GM18508 (cell line): ENCODE measurements at regions not wholly inside any gene's neighbourhood (a gene's known extent, or its start where the extent isn't known, plus 50 kb on each side); places are given as distances from the start of the nearest gene placed in this dataset.

ENCODE experiments used
- ATAC-seq: cut with Tn5 transposase; IDR thresholded peaks from one replicate; pipeline ENCODE4 v1.9.1; 2021; ENCODE audit warnings: moderate number of reproducible peaks; ENCODE audit not compliant: insufficient read depth, unreplicated experiment

- ATAC-seq: no peak
These were observed 449.3 kb downstream of the SLC4A3 start for GRCh38 chr2:220076734-220077133.

- ATAC-seq: no peak
These were observed 450.1 kb downstream of the SLC4A3 start for GRCh38 chr2:220077488-220077887.

- ATAC-seq: no peak
These were observed 451.0 kb downstream of the SLC4A3 start for GRCh38 chr2:220078439-220078838.

- ATAC-seq: no peak
These were observed 452.2 kb downstream of the SLC4A3 start for GRCh38 chr2:220079595-220079994.

- ATAC-seq: no peak
These were observed 453.7 kb downstream of the SLC4A3 start for GRCh38 chr2:220081171-220081570.

GRCh38 chr2:220090050-220090449, 462.6 kb downstream of the SLC4A3 start:
- no peak for ATAC-seq

GRCh38 chr2:220096406-220096805, 469.0 kb downstream of the SLC4A3 start:
- no peak for ATAC-seq

- ATAC-seq: no peak
These were observed 474.6 kb downstream of the SLC4A3 start for GRCh38 chr2:220101980-220102379.

- ATAC-seq: no peak
These were observed 476.2 kb downstream of the SLC4A3 start for GRCh38 chr2:220103596-220103995.

- ATAC-seq: no peak
These were observed 477.5 kb downstream of the SLC4A3 start for GRCh38 chr2:220104871-220105351.

- ATAC-seq: no peak
These were observed 478.6 kb downstream of the SLC4A3 start for GRCh38 chr2:220106065-220106464.

- no peak for ATAC-seq
These were observed 480.0 kb downstream of the SLC4A3 start for GRCh38 chr2:220107380-220107791.

GRCh38 chr2:220114443-220114842, 487.0 kb downstream of the SLC4A3 start:
- ATAC-seq: no peak

GRCh38 chr2:220117025-220117424, 489.6 kb downstream of the SLC4A3 start:
- no peak for ATAC-seq

- no peak for ATAC-seq
These were observed 492.6 kb downstream of the SLC4A3 start for GRCh38 chr2:220120041-220120440.

GRCh38 chr2:220123751-220124150, 496.3 kb downstream of the SLC4A3 start:
- ATAC-seq: no peak

GRCh38 chr2:220125551-220125950, 498.1 kb downstream of the SLC4A3 start:
- no peak for ATAC-seq

- no peak for ATAC-seq
These were observed 499.9 kb downstream of the SLC4A3 start for GRCh38 chr2:220127311-220127710.

- ATAC-seq: no peak
These were observed 500.4 kb downstream of the SLC4A3 start for GRCh38 chr2:220127876-220128275.

- ATAC-seq: no peak
These were observed 502.0 kb downstream of the SLC4A3 start for GRCh38 chr2:220129391-220129790.

GRCh38 chr2:220134756-220135534, 507.5 kb downstream of the SLC4A3 start:
- no peak for ATAC-seq

GRCh38 chr2:220143336-220143735, 515.9 kb downstream of the SLC4A3 start:
- ATAC-seq: no peak
